ENCODE measurements at regions not wholly inside any gene's neighbourhood (a gene's known extent, or its start where the extent isn't known, plus 50 kb on each side); places are given as distances from the start of the nearest gene placed in this dataset.

GRCh38 chr13:29654843-29655547 lies 59.5 kb upstream of the SLC7A1 start:
- DNase-seq: no peak

DNA sequence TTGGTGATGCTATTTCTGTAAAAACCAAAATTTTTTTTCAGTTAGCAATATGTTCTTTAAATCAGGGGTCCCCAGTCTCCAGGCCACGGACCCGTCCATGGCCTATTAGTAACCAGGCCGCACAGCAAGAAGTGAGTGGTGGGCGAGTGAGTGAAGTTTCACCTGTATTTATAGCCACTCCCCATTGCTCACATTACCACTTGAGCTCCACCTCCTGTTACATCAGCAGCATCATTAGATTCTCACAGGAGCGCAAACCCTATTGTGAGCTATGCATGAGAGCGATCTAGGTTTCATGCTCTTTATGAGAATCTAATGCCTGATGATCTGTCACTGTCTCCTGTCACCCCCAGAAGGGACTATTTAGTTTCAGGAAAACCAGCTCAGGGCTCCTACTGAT lies 58.9 kb upstream of the SLC7A1 start:
- no peak for DNase-seq

- no peak for DNase-seq
Measured at GRCh38 chr13:29648760-29649159, 53.3 kb upstream of the SLC7A1 start.

All from activated T-cell treated with anti-CD3 and anti-CD28 coated beads for 4 hours (primary cell).